GM23248 (cell line): ENCODE measurements at regions not wholly inside any gene's neighbourhood (a gene's known extent, or its start where the extent isn't known, plus 50 kb on each side); places are given as distances from the start of the nearest gene placed in this dataset.

Experiments
- EZH2 ChIP-seq: fragments of 200-600 bp; sonication (generic); IDR thresholded peaks from 2 replicates; pipeline ENCODE4 v1.6.1; 2018; ENCODE audit warnings: antibody characterized with exemption, mild to moderate bottlenecking; ENCODE audit not compliant: insufficient read depth, poor library complexity, severe bottlenecking
- EZH2phosphoT487 ChIP-seq: fragments of 200-600 bp; sonication (generic); IDR thresholded peaks from 2 replicates; pipeline ENCODE4 v1.6.1; 2018; ENCODE audit warnings: antibody characterized with exemption, moderate library complexity, mild to moderate bottlenecking, low read depth; ENCODE audit not compliant: insufficient read depth

DNA sequence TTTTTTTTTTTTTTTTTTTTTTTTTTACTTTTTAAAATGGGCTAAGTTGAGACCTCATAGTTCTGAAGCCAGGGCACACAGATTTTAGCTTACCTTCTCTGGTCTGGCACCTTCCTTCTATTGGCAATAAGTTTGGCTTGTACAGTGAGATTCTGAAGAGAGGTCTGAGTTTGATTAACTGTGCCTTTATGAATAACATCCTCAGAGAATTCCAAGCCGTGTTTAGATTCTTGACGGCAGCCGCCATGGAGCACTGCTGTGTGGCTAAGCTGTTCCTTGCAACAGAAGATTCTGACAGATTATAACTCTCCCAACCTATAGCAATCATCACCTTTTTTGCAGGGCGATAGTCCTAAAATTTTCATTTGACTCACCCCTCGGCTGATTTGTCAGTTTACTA, 354.9 kb upstream of the FAR2 start:
- TF ChIP-seq EZH2 (no peak), EZH2phosphoT487 (no peak)
